GM19395 (cell line): ENCODE measurements at regions not wholly inside any gene's neighbourhood (a gene's known extent, or its start where the extent isn't known, plus 50 kb on each side); places are given as distances from the start of the nearest gene placed in this dataset.
"Not testable (repeated sequence)": the region's sequence is repeated elsewhere in the genome, so short reads cannot be mapped to it uniquely, and the experiment has no call there.

Experiments
- ATAC-seq: cut with Tn5 transposase; IDR thresholded peaks from one replicate; pipeline ENCODE4 v1.9.1; 2021; ENCODE audit warnings: mild to moderate bottlenecking, moderate library complexity; ENCODE audit not compliant: unreplicated experiment

GRCh38 chr13:57899096-57899495 is 267.6 kb downstream of the PCDH17 start:
- ATAC-seq = no peak

GRCh38 chr13:57909833-57910232 is 278.3 kb downstream of the PCDH17 start:
- not testable (repeated sequence) for ATAC-seq

DNA sequence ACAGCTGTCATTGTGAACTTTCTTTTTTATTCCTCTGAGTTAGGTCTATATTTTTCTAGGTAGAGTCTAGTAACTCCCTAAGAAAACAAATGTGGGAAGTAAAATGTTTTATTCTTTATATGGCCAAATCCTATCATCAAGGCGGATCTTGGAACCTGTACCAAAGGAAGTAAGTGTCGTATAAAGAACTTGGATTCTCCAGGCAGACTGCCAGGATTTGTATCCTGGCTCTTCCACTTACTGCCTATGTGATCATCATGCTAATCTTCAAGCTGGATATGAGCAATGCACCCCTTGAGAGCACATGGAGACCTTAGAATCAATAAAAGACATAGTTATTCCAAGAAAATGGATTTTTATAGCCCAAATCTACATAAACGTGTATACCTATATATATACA is 286.5 kb downstream of the PCDH17 start:
- ATAC-seq = no peak

- no peak for ATAC-seq
Measured at GRCh38 chr13:57918913-57919312, 287.4 kb downstream of the PCDH17 start.

- no peak for ATAC-seq
Measured at GRCh38 chr13:57925250-57925649, 293.7 kb downstream of the PCDH17 start.

GRCh38 chr13:57925751-57926150 is 294.2 kb downstream of the PCDH17 start:
- ATAC-seq = no peak

GRCh38 chr13:57932061-57932460 is 300.5 kb downstream of the PCDH17 start:
- no peak for ATAC-seq

- no peak for ATAC-seq
Measured at GRCh38 chr13:57933606-57934005, 302.1 kb downstream of the PCDH17 start.

- ATAC-seq = no peak
Measured at GRCh38 chr13:57935965-57936364, 304.4 kb downstream of the PCDH17 start.

GRCh38 chr13:57946361-57946760 is 314.8 kb downstream of the PCDH17 start:
- ATAC-seq = peak; percentile 90

- no peak for ATAC-seq
Measured at GRCh38 chr13:57948884-57949283, 317.3 kb downstream of the PCDH17 start.

DNA sequence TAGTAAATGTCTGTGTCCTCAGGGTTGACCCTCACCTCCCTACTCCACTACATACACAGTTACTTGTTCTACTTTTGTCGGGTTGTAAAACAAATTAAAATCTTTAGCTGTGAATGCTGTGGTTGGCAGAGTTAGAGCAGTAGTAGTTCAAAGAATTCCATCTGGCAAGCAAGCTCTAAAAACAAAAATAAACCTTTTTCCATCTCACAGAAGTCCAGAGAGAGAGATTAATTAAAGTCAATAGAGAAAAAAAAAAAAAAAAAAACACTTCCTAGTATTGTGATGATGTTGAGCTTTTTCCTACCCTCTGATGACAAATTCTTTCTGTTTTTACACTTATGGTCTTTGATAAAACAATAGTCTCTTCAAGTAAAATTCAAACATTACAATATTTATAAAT is 338.4 kb downstream of the PCDH17 start:
- ATAC-seq = no peak

- no peak for ATAC-seq
Measured at GRCh38 chr13:57970404-57970803, 338.9 kb downstream of the PCDH17 start.

- ATAC-seq = no peak
Measured at GRCh38 chr13:57982782-57983181, 351.2 kb downstream of the PCDH17 start.

DNA sequence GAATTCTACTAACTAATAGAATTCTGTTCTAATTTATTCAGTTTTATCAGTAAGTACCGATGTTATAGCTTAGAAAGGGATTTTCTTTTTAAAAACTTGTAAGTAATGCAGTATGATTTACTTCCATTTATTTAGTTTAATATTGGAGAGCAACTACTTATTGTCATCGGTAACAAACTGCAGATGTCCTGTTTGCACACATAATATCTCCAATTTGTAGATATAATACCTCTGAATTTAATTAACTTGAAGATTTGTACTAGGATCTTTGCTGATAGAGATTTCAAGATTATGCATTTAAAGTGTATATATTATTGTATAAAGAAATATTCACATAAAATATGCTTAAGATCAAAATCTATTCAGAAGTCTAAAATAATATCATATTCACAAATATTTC is 356.7 kb downstream of the PCDH17 start:
- no peak for ATAC-seq

- no peak for ATAC-seq
Measured at GRCh38 chr13:57991041-57991440, 359.5 kb downstream of the PCDH17 start.

GRCh38 chr13:57992416-57992815 is 360.9 kb downstream of the PCDH17 start:
- no peak for ATAC-seq

GRCh38 chr13:57996717-57997116 is 365.2 kb downstream of the PCDH17 start:
- ATAC-seq = no peak

DNA sequence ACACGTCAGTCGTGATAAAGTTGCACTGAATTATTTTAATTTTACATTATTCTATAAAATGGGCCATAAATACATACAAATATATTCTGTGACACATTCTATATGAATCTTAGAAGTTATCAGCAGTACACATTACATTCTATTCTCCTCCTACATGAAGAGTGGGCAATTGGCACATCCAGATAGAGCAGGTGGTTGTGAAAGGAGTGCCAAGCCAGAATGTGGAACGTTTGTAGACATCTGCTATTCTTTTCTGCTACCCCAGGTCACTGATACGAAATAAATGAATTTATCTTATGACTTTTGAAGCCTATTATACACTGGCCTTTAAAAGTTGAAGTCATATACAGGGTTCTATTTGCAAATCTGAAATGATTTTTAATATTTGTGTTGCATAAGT is 373.2 kb downstream of the PCDH17 start:
- ATAC-seq = no peak

DNA sequence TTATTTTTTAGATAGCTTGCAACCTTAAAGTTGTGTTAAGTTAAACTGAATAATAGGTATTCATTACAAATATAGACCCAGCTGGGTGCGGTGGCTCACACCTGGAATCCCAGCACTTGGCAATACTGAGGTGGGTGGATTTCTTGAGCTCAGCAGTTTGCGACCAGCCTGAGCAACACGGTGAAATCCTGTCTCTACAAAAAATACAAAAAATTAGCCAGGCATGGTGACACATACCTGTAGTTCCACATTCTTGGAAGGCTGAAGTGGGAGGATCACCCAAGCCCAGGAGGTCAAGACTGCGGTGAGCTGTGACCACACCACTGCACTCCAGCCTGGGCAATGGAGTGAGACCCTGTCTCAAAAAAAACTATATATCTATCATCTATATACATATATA is 386.5 kb downstream of the PCDH17 start:
- ATAC-seq = no peak

GRCh38 chr13:58018865-58019264 is 387.3 kb downstream of the PCDH17 start:
- ATAC-seq = no peak

- no peak for ATAC-seq
Measured at GRCh38 chr13:58024103-58024502, 392.6 kb downstream of the PCDH17 start.

- no peak for ATAC-seq
Measured at GRCh38 chr13:58025821-58026220, 394.3 kb downstream of the PCDH17 start.
